ENCODE measurements at regions not wholly inside any gene's neighbourhood (a gene's known extent, or its start where the extent isn't known, plus 50 kb on each side); places are given as distances from the start of the nearest gene placed in this dataset.

DNA sequence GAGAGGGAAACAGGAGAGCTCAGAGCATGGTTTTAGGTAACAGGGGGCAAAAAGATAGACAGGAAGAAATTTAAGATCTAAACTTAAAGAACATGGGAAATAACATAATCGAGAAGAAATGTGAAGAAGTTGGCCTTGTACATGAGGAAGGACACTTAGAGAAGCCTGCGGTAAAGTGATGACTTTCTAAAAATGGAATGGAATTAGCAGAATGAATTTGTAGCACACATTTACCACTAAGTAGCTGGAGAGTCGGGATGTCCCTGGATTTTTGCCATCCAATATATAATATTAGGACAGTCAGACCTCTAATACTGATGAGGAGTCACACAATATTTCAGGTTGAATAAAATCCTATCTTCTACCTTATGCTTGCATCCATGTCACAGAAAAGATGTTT is 77.7 kb upstream of the C1orf87 start:
- Mint-ChIP-seq H3K36me3 (no peaks in the 10 kb centered on the region), H3K27me3 (ENCODE audit: low read depth) (no peaks in the 10 kb centered on the region), H3K9me3 (no peaks in the 10 kb centered on the region), H3K4me3 (no peak overlapping the region), H3K4me1 (peaks cover 22% of the 10 kb centered on the region), H3K27ac (no peak overlapping the region)
- CTCF ChIA-PET, result no interaction called here
- DNase-seq (ENCODE audit: low spot score), result no peak
- ATAC-seq, result no peak
- TF ChIP-seq FOXJ3 (CRISPR knock-in tag; IDR thresholded peaks at IDR 0.05; ENCODE audit: borderline replicate concordance) (no peak), EMX1 (CRISPR knock-in tag; IDR thresholded peaks at IDR 0.05) (no peak), NR1H2 (CRISPR knock-in tag; IDR thresholded peaks at IDR 0.05) (no peak), ZNF232 (CRISPR knock-in tag; IDR thresholded peaks at IDR 0.05) (no peak), CREM (CRISPR knock-in tag; IDR thresholded peaks at IDR 0.05) (no peak), RORB (CRISPR knock-in tag; IDR thresholded peaks at IDR 0.05) (no peak), RELA (CRISPR knock-in tag; IDR thresholded peaks at IDR 0.05; ENCODE audit: borderline replicate concordance) (no peak), SOX15 (CRISPR knock-in tag; IDR thresholded peaks at IDR 0.05) (no peak), MXD4 (CRISPR knock-in tag; IDR thresholded peaks at IDR 0.05; ENCODE audit: borderline replicate concordance) (no peak), TEAD4 (CRISPR knock-in tag; IDR thresholded peaks at IDR 0.05) (no peak), PRRX2 (CRISPR knock-in tag; IDR thresholded peaks at IDR 0.05) (no peak), NFYB (CRISPR knock-in tag; conservative IDR thresholded peaks at IDR 0.05; ENCODE audit: low read depth) (no peak), JAZF1 (CRISPR knock-in tag; IDR thresholded peaks at IDR 0.05) (no peak), ATF1 (CRISPR knock-in tag; IDR thresholded peaks at IDR 0.05) (no peak), IRF2 (CRISPR knock-in tag; IDR thresholded peaks at IDR 0.05; ENCODE audit: borderline replicate concordance, low read depth) (no peak), NR2C2 (CRISPR knock-in tag; IDR thresholded peaks at IDR 0.05) (no peak), SMAD3 (CRISPR knock-in tag; IDR thresholded peaks at IDR 0.05; ENCODE audit: borderline replicate concordance) (no peak)
- TF ChIP-seq, protein P1, sequence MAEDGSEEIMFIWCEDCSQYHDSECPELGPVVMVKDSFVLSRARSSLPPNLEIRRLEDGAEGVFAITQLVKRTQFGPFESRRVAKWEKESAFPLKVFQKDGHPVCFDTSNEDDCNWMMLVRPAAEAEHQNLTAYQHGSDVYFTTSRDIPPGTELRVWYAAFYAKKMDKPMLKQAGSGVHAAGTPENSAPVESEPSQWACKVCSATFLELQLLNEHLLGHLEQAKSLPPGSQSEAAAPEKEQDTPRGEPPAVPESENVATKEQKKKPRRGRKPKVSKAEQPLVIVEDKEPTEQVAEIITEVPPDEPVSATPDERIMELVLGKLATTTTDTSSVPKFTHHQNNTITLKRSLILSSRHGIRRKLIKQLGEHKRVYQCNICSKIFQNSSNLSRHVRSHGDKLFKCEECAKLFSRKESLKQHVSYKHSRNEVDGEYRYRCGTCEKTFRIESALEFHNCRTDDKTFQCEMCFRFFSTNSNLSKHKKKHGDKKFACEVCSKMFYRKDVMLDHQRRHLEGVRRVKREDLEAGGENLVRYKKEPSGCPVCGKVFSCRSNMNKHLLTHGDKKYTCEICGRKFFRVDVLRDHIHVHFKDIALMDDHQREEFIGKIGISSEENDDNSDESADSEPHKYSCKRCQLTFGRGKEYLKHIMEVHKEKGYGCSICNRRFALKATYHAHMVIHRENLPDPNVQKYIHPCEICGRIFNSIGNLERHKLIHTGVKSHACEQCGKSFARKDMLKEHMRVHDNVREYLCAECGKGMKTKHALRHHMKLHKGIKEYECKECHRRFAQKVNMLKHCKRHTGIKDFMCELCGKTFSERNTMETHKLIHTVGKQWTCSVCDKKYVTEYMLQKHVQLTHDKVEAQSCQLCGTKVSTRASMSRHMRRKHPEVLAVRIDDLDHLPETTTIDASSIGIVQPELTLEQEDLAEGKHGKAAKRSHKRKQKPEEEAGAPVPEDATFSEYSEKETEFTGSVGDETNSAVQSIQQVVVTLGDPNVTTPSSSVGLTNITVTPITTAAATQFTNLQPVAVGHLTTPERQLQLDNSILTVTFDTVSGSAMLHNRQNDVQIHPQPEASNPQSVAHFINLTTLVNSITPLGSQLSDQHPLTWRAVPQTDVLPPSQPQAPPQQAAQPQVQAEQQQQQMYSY (CRISPR knock-in tag; IDR thresholded peaks at IDR 0.05), result no peak
- TF ChIP-seq, protein P2, sequence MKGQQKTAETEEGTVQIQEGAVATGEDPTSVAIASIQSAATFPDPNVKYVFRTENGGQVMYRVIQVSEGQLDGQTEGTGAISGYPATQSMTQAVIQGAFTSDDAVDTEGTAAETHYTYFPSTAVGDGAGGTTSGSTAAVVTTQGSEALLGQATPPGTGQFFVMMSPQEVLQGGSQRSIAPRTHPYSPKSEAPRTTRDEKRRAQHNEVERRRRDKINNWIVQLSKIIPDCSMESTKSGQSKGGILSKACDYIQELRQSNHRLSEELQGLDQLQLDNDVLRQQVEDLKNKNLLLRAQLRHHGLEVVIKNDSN (CRISPR knock-in tag; IDR thresholded peaks at IDR 0.05), result no peak
- TF ChIP-seq, protein P3, sequence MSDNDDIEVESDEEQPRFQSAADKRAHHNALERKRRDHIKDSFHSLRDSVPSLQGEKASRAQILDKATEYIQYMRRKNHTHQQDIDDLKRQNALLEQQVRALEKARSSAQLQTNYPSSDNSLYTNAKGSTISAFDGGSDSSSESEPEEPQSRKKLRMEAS (CRISPR knock-in tag; IDR thresholded peaks at IDR 0.05), result no peak
- POLR2A ChIA-PET, result no interaction called here

DNA sequence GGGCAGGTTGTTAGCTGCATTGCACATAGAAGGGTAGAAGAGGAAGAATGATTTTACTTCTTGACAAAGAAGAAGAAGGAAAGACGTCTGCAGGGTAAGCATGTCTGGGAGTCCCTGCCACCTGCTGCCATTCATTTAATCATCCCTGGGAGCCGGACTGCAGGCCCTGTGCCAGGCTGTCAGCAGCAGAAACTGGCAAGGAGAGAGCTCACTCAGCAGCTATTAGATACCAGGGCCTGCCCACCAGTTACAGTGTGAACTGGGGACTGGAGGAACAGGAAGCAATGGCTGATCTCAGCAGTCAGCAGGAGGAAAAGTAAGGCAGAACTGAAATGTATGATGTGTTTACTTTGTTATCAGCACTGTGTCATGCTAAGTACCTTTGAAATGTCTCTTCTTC is 75.7 kb upstream of the C1orf87 start:
- H3K36me3 Mint-ChIP-seq, result no peaks in the 10 kb centered on the region
- H3K27ac Mint-ChIP-seq, result no peak overlapping the region
- H3K4me3 Mint-ChIP-seq, result no peak overlapping the region
- H3K27me3 Mint-ChIP-seq (ENCODE audit: low read depth), result no peaks in the 10 kb centered on the region
- POLR2A ChIA-PET, result no interaction called here
- peaks cover 22% of the 10 kb centered on the region for H3K4me1 Mint-ChIP-seq
- DNase-seq (ENCODE audit: low spot score), result no peak
- peak; percentile 36; the same call in 1 of the 2 replicates for ATAC-seq
- CTCF ChIA-PET, result interaction anchor here (1.3 to 3.2 kb wide), 3 partner anchors 19 to 616 kb away, joined by 5 to 15 read pairs (median 6); no protein-coding TSS in a partner anchor
- TF ChIP-seq CREM (CRISPR knock-in tag; IDR thresholded peaks at IDR 0.05) (no peak), NFATC4 (CRISPR knock-in tag; IDR thresholded peaks at IDR 0.05) (no peak), GRHL2 (CRISPR knock-in tag; IDR thresholded peaks at IDR 0.05; ENCODE audit: insufficient replicate concordance, severe bottlenecking) (no peak), SMAD3 (CRISPR knock-in tag; IDR thresholded peaks at IDR 0.05; ENCODE audit: borderline replicate concordance) (no peak)
- TF ChIP-seq, protein P3 (CRISPR knock-in tag; IDR thresholded peaks at IDR 0.05), result no peak
- H3K9me3 Mint-ChIP-seq, result no peaks in the 10 kb centered on the region
